ENCODE measurements at regions not wholly inside any gene's neighbourhood (a gene's known extent, or its start where the extent isn't known, plus 50 kb on each side); places are given as distances from the start of the nearest gene placed in this dataset.

- TF ChIP-seq CTCF (IDR thresholded peaks at IDR 0.05) (no peak), POLR2A (IDR thresholded peaks at IDR 0.05; ENCODE audit: low read depth) (no peak)
These were observed 60.0 kb upstream of the MKLN1 start for GRCh38 chr7:131267631-131268030.

Data from esophagus muscularis mucosa (tissue), 3 donors.